Uterus (tissue), 3 donors: ENCODE measurements at regions not wholly inside any gene's neighbourhood (a gene's known extent, or its start where the extent isn't known, plus 50 kb on each side); places are given as distances from the start of the nearest gene placed in this dataset.

Experiments
- DNase-seq, 2 donors: peaks; one replicate each; pipeline ENCODE4 v3.0.0-alpha.2; 2019 to 2020
- H3K27ac ChIP-seq, 2 donors: fragments of 200-600 bp; sonication (generic); 1 replicate in 1 of 2; 2 replicates in 1 of 2; pipeline ENCODE4 v1.5.1; 2016 to 2018
- H3K27me3 ChIP-seq, 2 donors: fragments of 200-600 bp; sonication (generic); one replicate each; pipeline ENCODE4 v1.5.1; 2018 to 2019; ENCODE audit warnings: control low read depth in 1 of 2
- H3K36me3 ChIP-seq, 2 donors: fragments of 200-600 bp; sonication (generic); one replicate each; pipeline ENCODE4 v1.5.1; 2019; ENCODE audit warnings: control low read depth in 1 of 2
- H3K4me1 ChIP-seq, 2 donors: fragments of 200-600 bp; sonication (generic); one replicate each; pipeline ENCODE4 v1.5.1; 2018 to 2019; ENCODE audit warnings: control low read depth in 1 of 2
- H3K4me3 ChIP-seq, 2 donors: fragments of 200-600 bp; sonication (generic); 1 replicate in 1 of 2; 2 replicates in 1 of 2; pipeline ENCODE4 v1.5.1; 2018 to 2019; ENCODE audit warnings: mild to moderate bottlenecking in 1 of 2
- H3K9me3 ChIP-seq, 2 donors: fragments of 200-600 bp; sonication (generic); one replicate each; pipeline ENCODE4 v1.5.1; 2019; ENCODE audit warnings: control low read depth in 1 of 2
- CTCF ChIP-seq, 4 experiments: fragments of 200-600 bp in 2 of 4; fragments of 450-650 bp in 2 of 4; sonication (generic) in 2 of 4; IDR thresholded peaks; one replicate each; pipeline ENCODE4 v1.5.1; 2016 to 2019; ENCODE audit warnings: antibody characterized with exemption in 4 of 4, mild to moderate bottlenecking in 2 of 4, moderate library complexity in 1 of 4
- POLR2A ChIP-seq, 2 donors: fragments of 450-650 bp; IDR thresholded peaks; one replicate each; pipeline ENCODE4 v1.6.1; 2016; ENCODE audit warnings: antibody characterized with exemption in 2 of 2, mild to moderate bottlenecking in 1 of 2, moderate library complexity in 1 of 2
- intact Hi-C: fragments of 100-400 bp; cut with DNase I; formaldehyde crosslinking; loops from one replicate; pipeline ENCODE4 v1.15.1; 2023; ENCODE audit warnings: low total_unique reads
- donor health status: DM: yes; HTN: yes; CAD: no.

DNA sequence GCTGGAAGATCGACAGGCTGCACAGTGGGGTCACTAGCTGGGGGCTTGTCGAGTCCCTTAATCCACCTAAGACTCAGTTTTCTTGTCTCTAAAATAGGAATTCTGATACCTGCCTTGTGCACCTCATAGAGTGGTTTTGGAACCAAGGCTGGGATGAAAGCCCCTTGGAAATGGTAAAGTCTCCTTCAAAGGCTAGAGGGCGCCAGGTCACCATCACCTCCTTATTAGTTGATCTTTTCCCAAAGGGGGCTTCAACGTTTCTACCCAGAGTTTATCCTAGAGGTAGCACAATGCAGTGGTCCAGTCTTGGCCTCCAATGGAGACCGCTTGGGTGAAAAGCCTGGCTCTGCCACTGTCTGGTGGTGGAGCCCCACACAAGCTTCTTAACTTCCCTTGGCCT lies 158.2 kb downstream of the AIPL1 start:
- intact Hi-C loops = no loop called here

GRCh38 chr17:6274310-6274709 lies 160.6 kb downstream of the AIPL1 start:
- intact Hi-C loops = no loop called here
- no peaks in the 10 kb centered on the region for H3K27me3 ChIP-seq
- TF ChIP-seq POLR2A (IDR thresholded peaks at IDR 0.05) (no peak), CTCF (IDR thresholded peaks at IDR 0.05) (no peak)

More for the DNA sequence above, 158.2 kb downstream of the AIPL1 start:
- Histone ChIP-seq H3K4me1 (no peaks in the 10 kb centered on the region), H3K9me3 (no peaks in the 10 kb centered on the region), H3K36me3 (no peaks in the 10 kb centered on the region), H3K27me3 (no peaks in the 10 kb centered on the region), H3K4me3 (no peak overlapping the region), H3K27ac (no peak overlapping the region)
- no peak for TF ChIP-seq POLR2A (IDR thresholded peaks at IDR 0.05)
- no peak for TF ChIP-seq CTCF (IDR thresholded peaks at IDR 0.05)
- DNase-seq = no peak

DNA sequence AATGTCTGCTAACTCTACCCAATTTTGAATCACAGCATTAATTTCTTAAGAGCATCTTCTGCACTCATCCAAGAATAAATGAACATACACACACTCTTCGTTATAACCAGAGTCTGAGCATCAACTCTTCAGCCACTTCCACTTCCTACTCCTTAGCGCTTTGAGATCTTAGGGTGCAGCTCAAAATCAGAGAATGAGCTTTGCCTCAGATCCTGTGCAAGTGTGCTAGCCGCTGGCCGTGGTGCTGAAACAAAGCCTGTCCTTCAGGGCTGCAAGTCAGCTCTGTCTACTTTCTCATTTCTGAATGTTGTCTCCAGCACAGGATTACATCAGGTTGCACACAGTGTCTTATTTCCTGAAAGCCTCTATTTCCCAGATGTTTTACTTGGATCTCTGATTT lies 165.4 kb downstream of the AIPL1 start:
- H3K4me1 ChIP-seq = no peaks in the 10 kb centered on the region
- intact Hi-C loops = no loop called here

More at GRCh38 chr17:6274310-6274709, 160.6 kb downstream of the AIPL1 start:
- Histone ChIP-seq H3K9me3 (no peaks in the 10 kb centered on the region), H3K36me3 (no peaks in the 10 kb centered on the region), H3K27ac (no peak overlapping the region), H3K4me1 (no peaks in the 10 kb centered on the region), H3K4me3 (no peak overlapping the region)
- no peak for DNase-seq

DNA sequence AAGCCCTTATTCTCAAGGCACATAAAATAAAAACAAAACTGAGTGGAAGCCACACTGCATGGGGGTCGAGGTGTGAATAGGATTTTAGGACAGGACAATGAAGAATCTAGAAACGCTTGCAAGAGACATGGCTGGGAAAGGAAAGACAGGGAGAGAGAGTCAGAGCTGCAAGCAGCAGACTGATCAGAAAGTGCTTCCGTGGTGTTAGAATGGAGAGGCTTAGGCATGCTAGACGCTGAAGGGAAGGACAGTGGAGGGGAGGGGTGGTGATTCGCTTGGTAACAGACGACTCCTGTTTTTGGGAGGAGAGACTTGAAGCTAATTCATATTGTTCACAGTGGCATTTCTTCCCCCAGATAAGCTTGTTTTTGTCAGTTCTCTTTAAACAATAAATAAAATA lies 173.5 kb downstream of the AIPL1 start:
- Histone ChIP-seq H3K4me3 (no peak overlapping the region), H3K9me3 (no peaks in the 10 kb centered on the region), H3K27ac (no peak overlapping the region), H3K4me1 (no peaks in the 10 kb centered on the region), H3K36me3 (no peaks in the 10 kb centered on the region), H3K27me3 (no peaks in the 10 kb centered on the region)
- no peak for DNase-seq
- intact Hi-C loops = loop anchor here (1.0 kb wide), 1 partner anchor 14 kb away; no protein-coding TSS in a partner anchor
- TF ChIP-seq POLR2A (IDR thresholded peaks at IDR 0.05) = no peak
- no peak for TF ChIP-seq CTCF (IDR thresholded peaks at IDR 0.05)

More for the DNA sequence above, 165.4 kb downstream of the AIPL1 start:
- no peaks in the 10 kb centered on the region for H3K36me3 ChIP-seq
- H3K4me3 ChIP-seq = no peak overlapping the region
- TF ChIP-seq POLR2A (IDR thresholded peaks at IDR 0.05) = no peak
- H3K9me3 ChIP-seq = no peaks in the 10 kb centered on the region
- no peaks in the 10 kb centered on the region for H3K27me3 ChIP-seq
- no peak overlapping the region for H3K27ac ChIP-seq
- DNase-seq = no peak

GRCh38 chr17:6259899-6260298 lies 175.0 kb downstream of the AIPL1 start:
- intact Hi-C loops = no loop called here
- TF ChIP-seq CTCF (IDR thresholded peaks at IDR 0.05) = no peak
- no peak for DNase-seq
- Histone ChIP-seq H3K27me3 (no peaks in the 10 kb centered on the region), H3K27ac (no peak overlapping the region), H3K4me1 (no peaks in the 10 kb centered on the region), H3K36me3 (no peaks in the 10 kb centered on the region), H3K9me3 (no peaks in the 10 kb centered on the region), H3K4me3 (no peak overlapping the region)

GRCh38 chr17:6257336-6257735 lies 177.6 kb downstream of the AIPL1 start:
- Histone ChIP-seq H3K27ac (no peak overlapping the region), H3K4me1 (no peaks in the 10 kb centered on the region), H3K4me3 (no peak overlapping the region), H3K27me3 (no peaks in the 10 kb centered on the region), H3K9me3 (no peaks in the 10 kb centered on the region), H3K36me3 (no peaks in the 10 kb centered on the region)
- intact Hi-C loops = no loop called here
- no peak for TF ChIP-seq CTCF (IDR thresholded peaks at IDR 0.05)
- TF ChIP-seq POLR2A (IDR thresholded peaks at IDR 0.05) = no peak
- no peak for DNase-seq
